HG03354 (cell line): ENCODE measurements at regions not wholly inside any gene's neighbourhood (a gene's known extent, or its start where the extent isn't known, plus 50 kb on each side); places are given as distances from the start of the nearest gene placed in this dataset.
"Not testable (repeated sequence)": the region's sequence is repeated elsewhere in the genome, so short reads cannot be mapped to it uniquely, and the experiment has no call there.

Experiments
- ATAC-seq: cut with Tn5 transposase; IDR thresholded peaks from one replicate; pipeline ENCODE4 v1.9.1; 2021; ENCODE audit warnings: mild to moderate bottlenecking; ENCODE audit not compliant: unreplicated experiment, poor library complexity, severe bottlenecking

- ATAC-seq = no peak
Measured at GRCh38 chr3:79973917-79974595, 206.3 kb upstream of the ROBO1 start.

DNA sequence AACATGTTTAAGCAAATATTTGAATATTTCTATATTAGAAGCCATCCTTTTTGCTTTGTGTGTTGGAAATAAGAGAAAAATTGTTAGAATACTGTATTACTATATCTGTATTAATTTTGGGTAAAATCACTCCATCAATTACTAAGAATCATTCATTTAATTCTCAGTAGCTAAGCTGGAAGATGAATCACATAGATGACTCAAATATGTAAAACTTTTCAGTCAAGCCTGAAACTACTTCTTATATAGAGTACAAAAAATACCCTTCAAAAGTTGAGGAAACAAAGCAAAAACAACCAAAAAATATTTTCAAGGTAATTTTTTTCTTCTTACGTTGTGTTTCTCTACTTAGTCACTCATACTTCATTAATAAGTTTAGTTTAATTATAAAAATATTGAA, 205.7 kb upstream of the ROBO1 start:
- ATAC-seq = no peak

- ATAC-seq = no peak
Measured at GRCh38 chr3:79968418-79968817, 200.6 kb upstream of the ROBO1 start.

DNA sequence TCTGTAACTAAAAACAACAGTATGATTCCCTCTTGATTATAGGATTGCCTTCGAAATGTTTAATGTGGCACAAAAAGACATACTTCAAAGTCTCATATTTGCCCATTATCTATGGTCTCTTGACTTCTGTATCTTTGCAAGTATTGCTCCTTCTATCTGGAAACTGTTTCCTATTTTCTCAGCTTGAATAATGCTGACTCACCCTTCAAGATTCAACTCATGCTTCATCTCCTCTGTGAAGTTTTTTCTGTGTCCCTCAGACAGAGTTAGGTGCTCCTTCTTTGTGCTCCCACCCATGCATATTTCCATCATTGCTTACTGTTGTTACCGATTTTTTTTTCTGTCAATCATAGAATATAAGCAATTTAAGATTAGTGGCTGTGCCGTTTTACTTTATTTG, 192.8 kb upstream of the ROBO1 start:
- no peak for ATAC-seq

- ATAC-seq = no peak
Measured at GRCh38 chr3:79957066-79957465, 189.3 kb upstream of the ROBO1 start.

DNA sequence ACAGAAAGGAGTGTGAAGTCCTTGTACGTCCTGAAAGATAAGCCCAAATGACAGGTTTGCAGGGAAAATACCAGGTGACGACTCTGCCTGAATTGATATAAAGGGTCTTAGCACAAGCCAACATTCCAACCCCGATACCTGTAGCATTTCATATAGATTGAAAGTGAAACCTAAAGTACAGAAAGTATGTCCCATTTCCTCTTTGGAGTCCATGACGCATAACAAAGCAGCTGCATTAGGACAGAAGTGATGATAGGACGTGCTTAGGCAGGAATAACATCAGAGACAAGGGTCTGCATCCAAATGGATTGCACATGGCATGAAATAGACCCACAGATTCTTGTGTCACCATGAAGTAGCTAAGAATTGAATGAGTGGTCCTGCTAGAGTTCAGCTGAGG, 187.0 kb upstream of the ROBO1 start:
- no peak for ATAC-seq

GRCh38 chr3:79953591-79954101, 185.8 kb upstream of the ROBO1 start:
- no peak for ATAC-seq

GRCh38 chr3:79951426-79951825, 183.6 kb upstream of the ROBO1 start:
- not testable (repeated sequence) for ATAC-seq

- no peak for ATAC-seq
Measured at GRCh38 chr3:79947957-79948356, 180.2 kb upstream of the ROBO1 start.

- ATAC-seq = no peak
Measured at GRCh38 chr3:79947469-79947868, 179.7 kb upstream of the ROBO1 start.

DNA sequence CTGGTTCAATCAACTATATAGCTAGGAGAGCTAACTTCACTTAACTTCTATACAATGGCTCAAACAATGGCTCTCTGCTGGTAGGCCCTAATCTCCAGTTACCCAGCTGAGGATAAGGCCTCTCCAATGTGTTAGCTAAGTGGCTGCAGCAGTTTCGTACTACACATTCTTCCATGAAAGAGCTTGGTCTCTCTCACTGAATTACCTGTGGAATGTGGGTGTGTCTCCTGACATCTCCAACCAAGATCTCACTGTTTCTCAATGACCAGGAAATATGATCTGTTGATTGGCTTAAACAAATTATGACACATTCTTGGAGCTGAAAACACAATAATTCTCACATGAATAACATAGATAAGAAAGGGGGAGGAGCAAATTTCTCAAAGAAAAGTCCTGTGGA, 169.8 kb upstream of the ROBO1 start:
- no peak for ATAC-seq

DNA sequence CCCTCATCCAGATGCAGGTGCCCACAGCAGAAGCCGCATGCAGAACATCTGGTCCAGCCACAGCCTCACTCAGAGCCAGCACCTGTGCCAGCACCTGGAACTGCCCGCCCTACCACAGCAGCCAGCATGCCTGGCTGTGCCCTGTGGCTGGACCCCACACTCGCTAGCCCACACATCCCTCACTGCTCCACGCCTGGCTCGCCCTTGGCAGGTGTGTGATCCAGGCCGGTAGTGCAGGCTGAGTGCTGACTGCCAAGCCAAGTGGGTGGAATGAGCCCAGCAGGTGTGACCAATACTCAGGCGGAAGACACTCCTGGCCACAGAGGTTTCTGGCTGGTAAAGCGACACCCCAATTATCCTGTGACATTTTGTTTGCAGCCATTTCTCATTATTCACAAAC, 162.4 kb upstream of the ROBO1 start:
- no peak for ATAC-seq

DNA sequence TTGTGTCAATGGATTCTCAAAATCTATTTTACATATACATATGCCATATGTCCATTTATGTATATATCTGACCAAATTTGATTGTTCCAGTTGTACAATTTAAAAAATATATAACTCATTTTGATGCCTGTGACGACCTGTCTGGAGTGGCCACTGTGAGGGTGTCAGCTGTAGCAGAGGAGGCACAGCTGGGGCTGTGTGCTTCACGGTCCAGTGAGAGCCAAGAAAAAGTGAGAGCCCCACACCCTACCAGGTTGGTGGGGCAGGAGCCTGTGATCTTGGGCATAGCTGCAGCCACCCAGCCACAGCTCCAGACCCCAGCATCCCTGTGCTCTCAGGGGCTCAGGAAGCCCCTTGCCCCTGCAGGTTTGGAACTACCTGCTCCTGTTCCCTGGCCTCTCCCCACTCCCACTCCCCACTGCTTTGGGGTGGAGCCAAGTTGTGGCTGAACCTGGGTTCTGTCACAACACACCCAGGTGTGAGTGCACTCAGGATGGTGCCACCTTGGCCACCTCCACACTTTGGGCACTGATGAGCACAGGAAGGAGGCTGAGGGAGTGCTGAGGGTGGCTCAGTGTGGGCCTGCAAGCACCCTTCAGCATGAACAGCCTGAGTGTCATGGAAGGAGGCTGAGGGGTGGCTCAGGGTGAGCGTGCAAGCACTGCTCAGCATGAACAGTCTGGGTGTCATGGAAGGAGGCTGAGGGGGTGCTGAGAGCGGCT, 161.1 kb upstream of the ROBO1 start:
- ATAC-seq = no peak

DNA sequence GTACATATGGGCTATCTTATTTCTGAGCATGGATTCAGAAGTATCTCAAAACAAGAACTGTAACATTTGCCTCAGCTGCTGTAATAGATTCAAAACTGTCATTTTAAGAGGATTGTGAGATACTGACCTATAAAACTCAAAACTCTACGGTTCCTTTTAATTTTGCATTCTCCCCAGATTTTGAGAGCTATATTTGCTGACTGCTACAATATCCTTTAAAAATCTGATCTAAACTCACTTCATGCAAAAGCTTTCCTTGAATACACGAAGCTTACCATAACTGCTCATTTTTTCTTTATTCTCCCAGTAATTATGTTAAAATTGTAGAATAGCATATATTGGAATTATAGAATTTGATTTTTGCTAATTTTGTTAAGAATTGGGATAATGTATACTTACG, 158.7 kb upstream of the ROBO1 start:
- no peak for ATAC-seq

DNA sequence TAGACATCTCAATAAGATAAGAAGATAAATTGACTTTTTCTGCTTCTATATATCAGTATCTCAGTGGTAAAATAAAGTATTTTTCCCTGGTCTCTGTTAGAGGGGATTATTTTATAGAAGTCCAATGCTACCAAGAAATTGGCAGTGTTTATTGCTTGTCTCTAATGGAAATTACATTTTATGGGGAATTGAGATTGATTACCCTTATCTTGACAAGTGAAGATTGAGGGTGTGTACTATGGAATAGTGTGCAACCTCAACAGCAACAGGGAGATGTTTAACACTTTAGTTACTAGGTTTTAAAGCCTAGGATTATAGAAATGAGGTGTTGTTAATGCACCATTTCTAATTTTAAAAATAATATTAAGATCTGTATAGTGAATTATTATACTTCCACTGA, 154.8 kb upstream of the ROBO1 start:
- no peak for ATAC-seq

- ATAC-seq = no peak
Measured at GRCh38 chr3:79917561-79917960, 149.8 kb upstream of the ROBO1 start.

DNA sequence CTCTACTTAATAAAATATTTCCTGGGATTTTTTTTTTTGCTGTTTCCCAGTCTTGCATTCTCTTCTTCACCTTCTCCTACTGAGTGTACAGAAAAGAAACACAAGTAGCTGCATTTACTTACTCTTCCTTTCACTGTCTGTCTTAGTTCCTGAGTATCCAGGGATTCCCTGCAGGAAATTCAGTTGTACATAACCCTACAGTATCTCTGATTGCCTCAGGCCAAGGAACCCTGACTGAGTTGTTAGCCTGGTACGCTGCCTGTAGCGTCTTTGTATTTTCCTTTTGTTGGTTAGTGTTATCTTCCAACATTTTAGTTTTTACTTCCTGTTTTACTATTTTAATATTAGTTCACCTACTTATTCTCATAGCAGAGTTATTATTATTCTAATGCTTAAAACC, 142.5 kb upstream of the ROBO1 start:
- ATAC-seq = no peak

- ATAC-seq = no peak
Measured at GRCh38 chr3:79906106-79906505, 138.3 kb upstream of the ROBO1 start.

GRCh38 chr3:79902151-79902550, 134.4 kb upstream of the ROBO1 start:
- ATAC-seq = no peak

DNA sequence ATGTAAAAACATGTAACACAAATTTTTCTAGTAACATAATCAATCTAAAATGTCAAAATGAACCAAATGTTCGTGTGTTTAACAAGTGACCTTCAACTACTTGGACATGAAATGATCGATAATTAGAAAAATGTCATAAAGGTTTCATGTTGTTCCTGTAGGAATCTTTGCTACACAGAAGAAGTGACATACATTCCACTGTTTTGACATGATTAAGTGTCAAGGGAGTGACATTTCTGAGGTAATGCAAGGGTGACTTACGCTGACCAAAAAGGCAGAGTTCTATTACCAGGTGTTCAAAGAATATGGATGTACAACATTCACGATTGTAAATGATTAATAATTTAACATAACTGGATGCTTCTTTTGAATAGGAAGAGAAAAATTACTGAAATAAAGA, 131.1 kb upstream of the ROBO1 start:
- no peak for ATAC-seq

GRCh38 chr3:79896086-79896485, 128.3 kb upstream of the ROBO1 start:
- ATAC-seq = no peak
